ENCODE measurements at regions not wholly inside any gene's neighbourhood (a gene's known extent, or its start where the extent isn't known, plus 50 kb on each side); places are given as distances from the start of the nearest gene placed in this dataset.
"Not testable (repeated sequence)": the region's sequence is repeated elsewhere in the genome, so short reads cannot be mapped to it uniquely, and the experiment has no call there.

DNA sequence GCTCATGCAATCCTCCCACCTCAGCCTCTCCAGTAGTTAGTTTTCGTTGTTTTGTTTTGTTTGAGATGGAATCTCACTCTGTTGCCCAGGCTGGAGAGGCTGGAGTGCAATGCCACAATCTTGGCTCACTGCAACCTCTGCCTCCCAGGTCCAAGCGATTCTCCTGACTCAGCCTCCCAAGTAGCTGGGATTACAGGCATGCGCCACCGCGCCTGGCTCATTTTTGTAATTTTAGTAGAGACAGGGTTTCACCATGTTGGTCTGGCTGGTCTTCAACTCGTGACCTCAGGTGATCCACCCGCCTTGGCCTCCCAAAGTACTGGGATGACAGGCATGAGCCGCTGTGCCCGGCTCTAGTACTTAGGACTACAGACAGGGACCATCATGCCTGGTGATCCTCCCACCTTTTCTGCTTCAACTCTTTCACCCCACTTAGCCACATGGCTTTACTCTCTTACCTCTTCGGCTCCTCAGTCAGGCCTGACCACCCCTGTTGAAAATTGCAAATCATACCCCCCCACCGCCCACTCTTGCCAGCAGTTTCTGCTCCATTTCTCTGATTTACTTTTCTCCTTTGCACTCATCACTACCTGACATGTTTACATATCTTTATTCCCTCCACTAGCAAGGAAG is 157.1 kb upstream of the GRK3 start:
- ChIA-PET POLR2A (interaction anchor here (0.6 kb wide), 2 partner anchors 99 to 344 kb away, joined by 3 read pairs; no protein-coding TSS in a partner anchor), CTCF (interaction anchor here (0.6 kb wide), 1 partner anchor 44 kb away, joined by 3 read pairs; no protein-coding TSS in a partner anchor)
- Mint-ChIP-seq H3K36me3 (ENCODE audit: low read depth) (no peaks in the 10 kb centered on the region), H3K4me3 (no peak overlapping the region), H3K27ac (no peak overlapping the region), H3K27me3 (no peaks in the 10 kb centered on the region), H3K4me1 (peaks cover 15% of the 10 kb centered on the region), H3K9me3 (ENCODE audit: low read depth) (no peaks in the 10 kb centered on the region)
- no peak for ATAC-seq
- no peak for DNase-seq
- intact Hi-C loops (cut with DNase I, micrococcal nuclease): loop anchor here in 1 of 2 experiments (10.0 kb wide), 1 partner anchor 333 kb away; no protein-coding TSS in a partner anchor

DNA sequence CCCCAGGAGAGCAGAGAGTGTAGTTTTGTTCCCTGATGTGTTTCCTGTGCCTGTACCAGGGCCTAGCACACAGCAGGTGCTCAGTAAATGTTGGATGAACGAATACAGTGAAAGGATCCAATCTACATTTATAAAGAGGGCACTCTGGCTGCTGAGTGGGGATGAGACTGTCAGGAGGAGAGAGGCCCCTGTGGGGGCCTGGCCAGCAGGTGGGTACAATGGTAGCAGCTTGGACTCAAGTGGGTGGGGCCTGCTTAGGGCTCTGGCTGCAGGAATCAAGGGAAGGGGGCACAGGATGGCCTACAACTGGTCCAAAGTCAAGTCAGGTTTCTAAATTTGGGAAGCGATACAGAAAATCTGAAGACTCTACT is 156.6 kb upstream of the GRK3 start:
- H3K4me1 Mint-ChIP-seq: peaks cover 13% of the 10 kb centered on the region
- intact Hi-C loops (cut with DNase I, micrococcal nuclease): loop anchor here in 1 of 2 experiments (10.0 kb wide), 1 partner anchor 333 kb away; no protein-coding TSS in a partner anchor
- no peaks in the 10 kb centered on the region for H3K27me3 Mint-ChIP-seq
- no peak for ATAC-seq
- no peak for DNase-seq
- no peaks in the 10 kb centered on the region for H3K36me3 Mint-ChIP-seq (ENCODE audit: low read depth)
- no peak overlapping the region for H3K27ac Mint-ChIP-seq
- peaks cover 2% of the 10 kb centered on the region for H3K9me3 Mint-ChIP-seq (ENCODE audit: low read depth)
- no peak overlapping the region for H3K4me3 Mint-ChIP-seq
- POLR2A ChIA-PET: no interaction called here
- CTCF ChIA-PET: no interaction called here

DNA sequence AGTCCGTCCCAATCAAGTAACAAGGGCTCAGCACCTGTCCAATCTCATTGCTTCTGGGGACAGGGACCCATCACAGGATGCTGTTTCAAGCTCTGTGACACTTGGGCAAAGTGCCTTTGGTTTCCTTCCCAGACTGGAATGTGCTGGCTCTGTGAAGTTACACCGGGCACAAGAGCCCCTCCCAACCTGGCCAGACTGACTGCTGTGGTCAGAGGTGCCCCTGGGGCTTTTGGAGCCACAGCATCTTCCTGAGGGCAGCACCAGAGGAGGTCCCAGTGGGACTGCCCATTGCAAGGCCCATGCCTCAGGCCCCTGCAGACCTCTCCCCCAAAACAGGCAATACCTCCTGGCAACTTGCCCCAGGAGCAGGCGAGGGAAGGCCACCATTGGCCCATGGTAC is 155.2 kb upstream of the GRK3 start:
- no peaks in the 10 kb centered on the region for H3K27me3 Mint-ChIP-seq
- intact Hi-C loops (cut with DNase I, micrococcal nuclease): loop anchor here in 1 of 2 experiments (10.0 kb wide), 1 partner anchor 334 kb away; no protein-coding TSS in a partner anchor
- no peak overlapping the region for H3K4me3 Mint-ChIP-seq
- no peaks in the 10 kb centered on the region for H3K4me1 Mint-ChIP-seq
- H3K27ac Mint-ChIP-seq: no peak overlapping the region
- ChIA-PET CTCF (no interaction called here), POLR2A (interaction anchor here (0.6 kb wide), 1 partner anchor 74 kb away, joined by 4 read pairs; no protein-coding TSS in a partner anchor)
- H3K36me3 Mint-ChIP-seq (ENCODE audit: low read depth): no peaks in the 10 kb centered on the region
- ATAC-seq: no peak
- no peak for DNase-seq
- peaks cover 2% of the 10 kb centered on the region for H3K9me3 Mint-ChIP-seq (ENCODE audit: low read depth)

DNA sequence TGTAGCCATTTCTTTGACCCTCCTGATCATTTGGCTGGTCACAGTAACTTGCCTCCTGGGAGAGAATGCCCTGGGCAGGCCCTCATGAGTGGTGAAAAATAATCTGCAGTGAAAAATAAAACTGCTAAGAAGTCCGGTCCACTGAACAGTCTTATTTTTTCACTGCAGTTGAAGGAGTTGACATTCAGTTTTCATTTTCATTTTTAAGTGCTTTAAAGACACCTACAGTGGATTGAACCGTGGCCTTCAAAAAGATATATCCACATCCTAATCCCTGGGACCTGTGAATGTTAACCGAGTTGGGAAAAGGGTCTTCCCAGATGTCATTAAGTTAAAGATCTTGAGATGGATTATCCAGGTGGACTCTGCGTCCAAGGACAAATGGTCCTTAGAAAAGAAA is 153.6 kb upstream of the GRK3 start:
- ATAC-seq (no peak), DNase-seq (no peak)
- H3K9me3 Mint-ChIP-seq (ENCODE audit: low read depth): peaks cover 2% of the 10 kb centered on the region
- H3K27me3 Mint-ChIP-seq: no peaks in the 10 kb centered on the region
- intact Hi-C loops (cut with DNase I, micrococcal nuclease): no loop called here
- H3K27ac Mint-ChIP-seq: no peak overlapping the region
- no peak overlapping the region for H3K4me3 Mint-ChIP-seq
- H3K4me1 Mint-ChIP-seq: no peaks in the 10 kb centered on the region
- ChIA-PET POLR2A (interaction anchor here (0.8 kb wide), 1 partner anchor 21 kb away, joined by 3 read pairs; no protein-coding TSS in a partner anchor), CTCF (no interaction called here)
- no peaks in the 10 kb centered on the region for H3K36me3 Mint-ChIP-seq (ENCODE audit: low read depth)

DNA sequence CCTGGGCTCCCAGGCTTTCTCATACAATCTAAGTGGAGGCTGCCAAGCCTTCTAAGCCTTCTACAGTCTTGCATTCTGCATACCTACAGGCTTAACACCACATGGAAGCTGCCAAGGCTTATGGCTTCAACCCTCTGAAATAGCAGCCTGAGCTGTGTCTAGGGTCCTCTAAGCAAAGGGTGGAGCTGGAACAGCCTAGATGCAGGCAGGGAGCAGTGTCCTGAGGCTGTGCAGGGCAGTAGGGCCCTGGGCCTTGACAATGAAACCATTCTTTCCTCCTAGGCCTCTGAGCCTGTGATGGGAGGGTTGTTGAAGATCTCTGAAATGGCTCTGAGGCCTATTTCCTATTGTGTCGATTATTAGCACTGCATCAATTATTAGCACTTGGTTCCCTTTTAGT is 150.9 kb upstream of the GRK3 start:
- H3K36me3 Mint-ChIP-seq (ENCODE audit: low read depth): no peaks in the 10 kb centered on the region
- intact Hi-C loops (cut with DNase I, micrococcal nuclease): no loop called here
- ChIA-PET CTCF (no interaction called here), POLR2A (no interaction called here)
- H3K4me3 Mint-ChIP-seq: no peak overlapping the region
- no peaks in the 10 kb centered on the region for H3K4me1 Mint-ChIP-seq
- ATAC-seq (no peak), DNase-seq (no peak)
- H3K27me3 Mint-ChIP-seq: peaks cover 11% of the 10 kb centered on the region
- no peak overlapping the region for H3K27ac Mint-ChIP-seq
- H3K9me3 Mint-ChIP-seq (ENCODE audit: low read depth): peaks cover 2% of the 10 kb centered on the region

DNA sequence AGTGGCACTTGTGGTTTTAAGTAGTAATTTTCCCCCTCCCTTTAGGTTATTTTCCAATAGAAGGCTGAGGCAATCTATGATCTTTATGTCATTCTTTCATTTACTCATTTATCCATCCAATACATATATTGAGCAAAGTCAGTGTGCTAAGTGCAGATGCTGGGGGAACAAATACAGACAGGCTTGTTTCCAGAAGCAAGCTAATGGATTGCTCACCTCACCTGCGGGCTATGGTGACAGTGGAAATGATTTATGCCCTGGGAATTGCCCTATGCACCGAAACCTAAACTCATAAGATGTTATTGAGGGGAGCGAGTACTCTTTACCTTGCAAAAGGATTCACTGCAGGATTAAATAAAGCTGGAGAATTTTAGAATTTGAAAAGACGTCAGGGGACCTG is 148.7 kb upstream of the GRK3 start:
- H3K27ac Mint-ChIP-seq; H3K9me3 Mint-ChIP-seq (ENCODE audit: low read depth); POLR2A ChIA-PET; CTCF ChIA-PET; ATAC-seq; intact Hi-C loops (cut with DNase I, micrococcal nuclease); DNase-seq; H3K4me3 Mint-ChIP-seq; H3K36me3 Mint-ChIP-seq (ENCODE audit: low read depth): not testable (repeated sequence)
- Mint-ChIP-seq H3K4me1 (peaks cover 18% of the 10 kb centered on the region), H3K27me3 (peaks cover 29% of the 10 kb centered on the region)

DNA sequence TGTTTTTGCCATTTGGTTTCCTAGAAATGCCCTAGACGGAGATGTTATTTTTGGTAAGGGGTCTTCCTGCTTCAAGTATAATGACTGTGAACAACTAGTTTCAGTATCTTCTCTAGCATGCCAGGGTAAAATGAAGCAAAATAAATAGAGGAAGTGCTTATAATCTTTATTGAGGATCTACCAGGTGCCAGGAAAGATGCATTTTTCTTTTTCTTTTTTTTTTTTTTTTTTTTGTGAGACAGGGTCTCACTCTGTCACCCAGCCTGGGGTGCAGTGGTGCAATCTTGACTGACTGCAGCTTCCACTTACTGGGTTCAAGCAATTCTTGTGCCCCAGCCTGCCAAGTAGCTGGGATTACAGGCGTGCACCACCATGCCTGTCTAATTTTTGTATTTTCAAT is 146.6 kb upstream of the GRK3 start:
- H3K4me3 Mint-ChIP-seq; ATAC-seq; H3K9me3 Mint-ChIP-seq (ENCODE audit: low read depth); H3K36me3 Mint-ChIP-seq (ENCODE audit: low read depth); CTCF ChIA-PET; intact Hi-C loops (cut with DNase I, micrococcal nuclease); DNase-seq; H3K27ac Mint-ChIP-seq: not testable (repeated sequence)
- Mint-ChIP-seq H3K4me1 (peaks cover 23% of the 10 kb centered on the region), H3K27me3 (peaks cover 41% of the 10 kb centered on the region)
- POLR2A ChIA-PET: interaction anchor here (0.6 kb wide), 1 partner anchor 496 kb away, joined by 3 read pairs; no protein-coding TSS in a partner anchor

DNA sequence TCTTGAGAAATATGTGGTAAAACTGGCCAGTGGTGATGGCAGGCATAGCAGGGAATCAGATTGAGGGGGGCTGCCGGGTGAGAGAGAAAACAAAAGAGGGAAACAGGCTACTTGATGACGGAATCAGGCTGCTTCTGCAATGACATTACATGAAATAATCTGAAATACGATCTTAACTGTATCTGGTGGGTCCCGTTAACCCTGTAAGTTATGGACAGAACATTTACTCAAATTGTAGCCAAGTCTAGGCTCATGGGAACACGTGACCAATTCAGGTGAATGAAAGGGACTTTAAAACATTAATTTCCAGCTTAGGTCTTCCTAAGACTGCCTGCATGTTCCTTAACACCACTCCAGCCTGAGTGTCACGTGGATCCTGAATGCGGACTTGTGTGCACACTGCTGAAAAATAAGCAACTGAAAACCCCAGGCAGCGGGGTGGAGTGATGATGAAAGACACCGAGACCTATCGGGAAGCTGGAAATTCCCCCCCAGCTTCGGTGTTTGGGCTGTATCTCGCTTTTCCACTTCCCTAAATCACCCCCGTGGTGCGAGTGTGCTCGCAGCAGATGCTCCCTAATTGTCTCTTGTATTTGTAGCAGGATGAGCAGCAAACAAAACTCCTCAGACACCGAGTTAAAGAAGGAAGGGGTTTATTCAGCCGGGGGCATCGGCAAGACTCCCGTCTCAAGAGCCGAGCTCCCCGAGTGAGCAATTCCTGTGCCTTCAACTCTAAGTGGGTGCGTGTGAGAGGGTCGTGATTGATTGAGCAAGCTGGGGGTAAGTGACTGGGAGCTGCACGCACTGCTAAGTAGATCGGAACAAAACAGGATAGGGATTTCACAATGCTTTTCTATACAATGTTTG is 145.0 kb upstream of the GRK3 start:
- DNase-seq: no peak
- CTCF ChIA-PET: no interaction called here
- Mint-ChIP-seq H3K36me3 (ENCODE audit: low read depth) (no peaks in the 10 kb centered on the region), H3K4me3 (peak overlapping the region; percentile 21), H3K4me1 (peaks cover 23% of the 10 kb centered on the region), H3K27me3 (peaks cover 50% of the 10 kb centered on the region), H3K27ac (no peak overlapping the region), H3K9me3 (ENCODE audit: low read depth) (no peaks in the 10 kb centered on the region)
- POLR2A ChIA-PET: no interaction called here
- intact Hi-C loops (cut with DNase I, micrococcal nuclease): no loop called here
- no peak for ATAC-seq

DNA sequence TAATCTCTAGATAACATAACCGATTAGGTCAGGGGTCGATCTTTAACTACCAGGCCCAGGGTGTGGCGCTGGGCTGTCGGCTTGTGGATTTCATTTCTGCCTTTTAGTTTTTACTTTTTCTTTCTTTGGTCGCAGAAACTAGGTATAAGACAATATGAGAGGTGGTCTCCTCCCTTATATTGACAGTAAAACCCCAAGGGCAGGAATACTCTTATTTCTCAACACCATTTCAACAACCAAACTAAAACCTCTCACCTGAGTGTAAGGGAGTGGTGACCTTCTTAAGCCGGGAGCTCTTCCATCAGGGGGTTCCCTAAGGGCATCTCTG is 144.4 kb upstream of the GRK3 start:
- intact Hi-C loops (cut with DNase I, micrococcal nuclease); H3K9me3 Mint-ChIP-seq (ENCODE audit: low read depth); DNase-seq; POLR2A ChIA-PET; CTCF ChIA-PET; ATAC-seq; H3K27ac Mint-ChIP-seq; H3K36me3 Mint-ChIP-seq (ENCODE audit: low read depth): not testable (repeated sequence)
- peaks cover 23% of the 10 kb centered on the region for H3K4me1 Mint-ChIP-seq
- peaks cover 50% of the 10 kb centered on the region for H3K27me3 Mint-ChIP-seq
- H3K4me3 Mint-ChIP-seq: peak overlapping the region; percentile 21

DNA sequence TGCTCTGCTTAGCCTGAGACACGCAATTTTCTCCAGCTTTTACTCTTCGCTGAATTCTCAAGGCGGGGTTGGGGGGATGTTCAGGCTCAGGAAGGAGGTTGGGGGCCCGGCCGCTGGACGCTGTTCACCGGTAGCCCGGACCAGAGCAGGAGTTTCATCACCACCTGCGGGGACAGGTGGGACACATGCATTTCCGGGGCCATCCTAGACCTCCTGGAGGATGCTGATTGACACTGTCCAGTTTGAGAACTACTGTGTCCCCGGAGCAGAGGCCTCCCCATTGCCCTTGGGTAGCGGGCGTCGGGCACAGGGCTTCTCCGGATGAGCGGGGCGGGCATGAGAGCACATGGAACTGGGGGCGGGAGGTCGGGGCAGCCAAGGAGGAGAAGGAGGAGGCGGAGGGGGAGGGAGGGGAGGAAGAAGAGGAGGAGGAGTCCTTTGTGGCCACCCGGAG is 144.0 kb upstream of the GRK3 start:
- Mint-ChIP-seq H3K36me3 (ENCODE audit: low read depth) (no peaks in the 10 kb centered on the region), H3K27me3 (peaks cover 50% of the 10 kb centered on the region), H3K27ac (no peak overlapping the region), H3K9me3 (ENCODE audit: low read depth) (no peaks in the 10 kb centered on the region), H3K4me1 (peaks cover 23% of the 10 kb centered on the region), H3K4me3 (no peak overlapping the region)
- intact Hi-C loops (cut with DNase I, micrococcal nuclease): no loop called here
- ATAC-seq (peak; percentile 12), DNase-seq (no peak)
- CTCF ChIA-PET: no interaction called here
- POLR2A ChIA-PET: no interaction called here

DNA sequence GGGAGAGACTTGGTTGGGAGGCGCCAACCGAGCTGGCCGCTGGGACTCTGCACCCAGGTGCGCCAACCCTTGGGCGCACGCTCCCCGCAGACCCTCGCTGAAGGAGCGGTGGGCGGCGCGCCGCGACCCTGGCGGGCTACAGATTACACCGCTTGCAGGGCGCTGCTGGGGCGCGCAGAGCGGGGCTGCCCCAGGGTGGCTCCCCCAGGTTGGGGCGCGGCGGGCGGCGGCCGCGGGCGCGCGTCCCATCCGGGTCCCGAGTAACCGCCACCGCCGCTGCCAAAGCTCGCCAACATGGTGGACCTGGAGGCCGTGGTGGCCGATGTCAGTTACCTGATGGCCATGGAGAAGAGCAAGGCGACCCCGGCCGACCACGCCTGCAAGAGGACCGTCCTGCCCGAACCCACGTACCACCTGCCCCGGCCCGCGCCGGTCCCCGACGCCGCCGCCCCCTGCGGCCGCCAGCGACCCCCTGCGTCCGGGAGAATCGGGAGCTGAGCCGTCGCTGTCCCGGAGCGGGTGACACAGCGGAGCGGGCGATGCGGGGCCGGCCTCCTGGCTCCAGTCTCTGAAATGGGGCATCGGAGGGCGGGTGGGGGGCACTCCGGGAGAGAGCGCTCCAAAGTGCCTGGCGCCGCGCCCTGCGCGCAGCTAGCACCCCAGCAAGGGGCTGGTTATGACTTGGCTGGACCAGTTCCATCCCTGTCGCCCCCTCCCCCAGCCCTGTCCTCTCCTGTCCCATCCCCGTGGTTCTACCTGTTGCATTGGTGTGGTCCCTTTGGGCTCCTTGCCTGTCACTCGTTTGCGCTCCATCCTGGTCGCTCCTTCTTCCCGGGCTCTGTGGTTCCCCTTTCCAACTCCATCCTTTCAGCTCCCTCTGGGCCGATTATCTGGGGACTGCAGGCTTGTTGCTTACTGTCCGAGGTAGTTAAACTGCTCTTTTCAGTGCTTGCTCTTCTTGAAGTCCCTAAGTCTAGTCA is 143.3 kb upstream of the GRK3 start:
- ATAC-seq: peak; percentile 26
- no peaks in the 10 kb centered on the region for H3K9me3 Mint-ChIP-seq (ENCODE audit: low read depth)
- peaks cover 23% of the 10 kb centered on the region for H3K4me1 Mint-ChIP-seq
- ChIA-PET CTCF (no interaction called here), POLR2A (no interaction called here)
- H3K27me3 Mint-ChIP-seq: peaks cover 52% of the 10 kb centered on the region
- H3K27ac Mint-ChIP-seq: no peak overlapping the region
- DNase-seq: no peak
- intact Hi-C loops (cut with DNase I, micrococcal nuclease): no loop called here
- no peaks in the 10 kb centered on the region for H3K36me3 Mint-ChIP-seq (ENCODE audit: low read depth)
- H3K4me3 Mint-ChIP-seq: peak overlapping the region; percentile 40

Data from activated CD4-positive, alpha-beta T cell treated with anti-CD3 and anti-CD28 coated beads for 36 hours (primary cell).